ENCODE measurements at regions not wholly inside any gene's neighbourhood (a gene's known extent, or its start where the extent isn't known, plus 50 kb on each side); places are given as distances from the start of the nearest gene placed in this dataset.

DNA sequence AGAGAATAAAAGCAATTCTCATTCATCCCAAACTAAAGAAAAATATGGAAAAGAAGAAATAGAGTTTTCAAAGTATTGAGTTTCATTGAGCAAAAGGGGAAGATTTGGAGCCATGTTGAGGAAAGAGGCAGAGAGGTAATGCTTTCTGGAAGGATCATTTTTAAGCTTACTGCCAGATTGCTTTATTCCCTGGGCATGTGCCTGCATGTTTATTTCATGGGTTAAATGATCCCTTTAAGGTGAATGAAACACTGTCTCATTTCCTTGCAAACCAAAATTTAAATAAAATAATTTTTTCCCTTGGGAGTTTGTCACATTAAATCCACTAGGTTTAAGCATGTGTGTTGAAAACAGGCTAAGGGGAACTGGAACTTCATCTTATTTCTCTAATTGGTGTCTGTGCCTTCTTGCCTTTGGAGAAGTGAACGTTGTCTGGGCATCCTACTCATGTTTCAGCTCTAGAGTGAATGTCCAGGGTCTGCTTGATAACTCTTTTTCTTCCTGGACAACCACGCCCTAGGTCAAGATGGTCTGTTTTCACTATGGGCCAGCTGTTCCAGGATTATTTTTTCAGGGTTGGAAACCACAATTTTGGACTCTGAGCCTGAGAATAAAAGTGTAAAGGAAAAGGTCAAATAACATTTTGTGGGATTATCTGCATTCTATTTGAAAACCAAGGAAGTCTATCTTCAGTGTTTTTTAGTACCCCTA lies 114.1 kb upstream of the ELL2 start:
- TF ChIP-seq POLR2A (IDR thresholded peaks at IDR 0.05), result no peak
- TF ChIP-seq, protein P1, sequence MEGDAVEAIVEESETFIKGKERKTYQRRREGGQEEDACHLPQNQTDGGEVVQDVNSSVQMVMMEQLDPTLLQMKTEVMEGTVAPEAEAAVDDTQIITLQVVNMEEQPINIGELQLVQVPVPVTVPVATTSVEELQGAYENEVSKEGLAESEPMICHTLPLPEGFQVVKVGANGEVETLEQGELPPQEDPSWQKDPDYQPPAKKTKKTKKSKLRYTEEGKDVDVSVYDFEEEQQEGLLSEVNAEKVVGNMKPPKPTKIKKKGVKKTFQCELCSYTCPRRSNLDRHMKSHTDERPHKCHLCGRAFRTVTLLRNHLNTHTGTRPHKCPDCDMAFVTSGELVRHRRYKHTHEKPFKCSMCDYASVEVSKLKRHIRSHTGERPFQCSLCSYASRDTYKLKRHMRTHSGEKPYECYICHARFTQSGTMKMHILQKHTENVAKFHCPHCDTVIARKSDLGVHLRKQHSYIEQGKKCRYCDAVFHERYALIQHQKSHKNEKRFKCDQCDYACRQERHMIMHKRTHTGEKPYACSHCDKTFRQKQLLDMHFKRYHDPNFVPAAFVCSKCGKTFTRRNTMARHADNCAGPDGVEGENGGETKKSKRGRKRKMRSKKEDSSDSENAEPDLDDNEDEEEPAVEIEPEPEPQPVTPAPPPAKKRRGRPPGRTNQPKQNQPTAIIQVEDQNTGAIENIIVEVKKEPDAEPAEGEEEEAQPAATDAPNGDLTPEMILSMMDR (IDR thresholded peaks at IDR 0.05), result no peak
